Inflammatory macrophage treated with lipopolysaccharide for 1 hour (primary cell): ENCODE measurements at regions not wholly inside any gene's neighbourhood (a gene's known extent, or its start where the extent isn't known, plus 50 kb on each side); places are given as distances from the start of the nearest gene placed in this dataset.

ENCODE experiments used
- DNase-seq, 2 donors: peaks; one replicate each; pipeline ENCODE4 v3.0.0-alpha.2; 2020 to 2022

DNA sequence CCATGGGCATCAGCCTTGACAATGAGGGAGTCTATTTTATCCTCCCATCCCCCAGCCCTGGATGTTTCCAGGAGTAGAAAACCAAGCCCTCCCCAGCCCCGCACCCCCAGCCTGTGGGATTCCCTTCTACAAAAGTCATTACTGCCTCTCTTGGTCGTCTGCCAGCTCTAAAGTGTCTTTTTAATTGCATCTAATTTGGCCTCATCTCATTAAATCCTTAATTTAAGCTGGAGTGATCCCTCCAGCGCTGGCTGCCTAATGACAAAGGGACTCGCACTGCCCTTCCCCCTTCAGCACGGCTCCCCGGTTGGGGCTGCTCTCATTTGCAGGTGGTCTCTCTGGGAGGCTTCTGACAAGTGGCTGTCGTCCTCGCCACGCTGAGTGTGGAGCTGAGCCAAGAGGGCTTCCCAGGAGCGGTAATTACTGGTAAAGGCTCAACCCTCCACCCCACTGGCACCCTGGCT, 107.9 kb upstream of the ALDH1B1 start:
- no peak for DNase-seq

DNA sequence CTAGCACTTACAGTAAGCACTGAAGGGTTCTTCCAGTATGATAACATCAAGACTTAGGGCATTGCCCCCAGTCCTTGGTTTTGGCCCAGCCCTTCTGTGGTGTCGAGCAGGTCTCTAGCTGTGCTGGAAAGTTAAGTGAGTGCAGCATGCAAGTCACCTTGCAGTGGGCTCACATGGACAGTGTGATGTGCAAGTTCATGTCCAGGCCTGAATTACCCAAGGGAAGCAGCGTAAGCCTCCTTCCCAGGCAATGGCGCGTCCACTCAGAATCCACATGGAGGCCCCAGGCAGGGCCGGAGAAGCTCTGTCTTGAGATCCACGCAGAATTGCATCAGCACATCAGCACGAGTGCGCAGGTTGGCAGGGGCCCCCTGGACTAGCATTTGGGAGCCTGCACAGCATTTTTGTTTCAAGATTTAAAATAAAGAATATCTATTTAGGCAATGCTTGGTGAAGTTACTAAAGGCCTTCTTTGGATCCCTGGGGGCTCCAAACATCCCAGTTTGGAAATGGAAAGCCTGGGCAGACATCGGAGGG, 108.4 kb upstream of the ALDH1B1 start:
- DNase-seq: no peak

DNA sequence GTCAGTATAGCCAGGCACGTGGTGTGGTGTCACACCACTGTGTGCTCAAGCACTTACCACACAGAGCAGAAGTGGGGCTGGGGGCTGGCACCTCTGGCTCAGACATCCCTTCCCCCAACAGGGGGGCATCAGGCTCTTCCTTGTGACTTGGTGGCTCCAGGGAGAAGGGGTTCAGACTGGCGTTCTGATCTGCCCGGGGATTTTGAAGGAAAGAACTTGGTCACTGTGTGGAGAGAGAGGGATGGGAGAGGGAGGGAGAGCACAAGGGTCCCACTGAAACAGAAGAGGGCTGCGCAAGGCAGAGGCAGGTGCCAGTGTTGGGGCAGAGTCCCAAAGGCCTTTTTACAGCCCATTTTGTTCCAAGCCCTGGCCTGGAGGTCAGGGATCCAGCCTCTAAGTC, 109.7 kb upstream of the ALDH1B1 start:
- no peak for DNase-seq

DNA sequence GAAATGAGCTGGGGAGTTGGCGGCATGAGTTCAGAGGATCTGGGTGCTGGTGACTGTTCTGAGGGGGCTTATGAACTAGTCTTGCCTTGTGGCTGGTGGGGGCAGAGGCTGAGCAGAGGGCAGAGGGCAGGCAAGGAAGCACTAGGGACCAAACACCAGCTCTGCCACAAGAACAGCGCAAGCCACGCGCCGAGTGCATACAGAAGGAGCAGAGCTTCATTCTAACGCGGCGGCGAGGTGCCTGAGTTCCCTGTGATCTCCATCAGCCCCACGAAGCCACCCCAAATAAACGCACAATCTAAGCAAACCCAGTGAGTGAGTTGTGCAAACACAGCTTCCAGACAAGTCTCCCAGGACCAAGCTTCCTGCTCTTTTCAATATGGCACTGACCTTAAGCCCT, 110.6 kb upstream of the ALDH1B1 start:
- DNase-seq: no peak

- no peak for DNase-seq
Measured at GRCh38 chr9:38281196-38281595, 111.3 kb upstream of the ALDH1B1 start.

- no peak for DNase-seq
Measured at GRCh38 chr9:38280251-38280800, 112.2 kb upstream of the ALDH1B1 start.

DNA sequence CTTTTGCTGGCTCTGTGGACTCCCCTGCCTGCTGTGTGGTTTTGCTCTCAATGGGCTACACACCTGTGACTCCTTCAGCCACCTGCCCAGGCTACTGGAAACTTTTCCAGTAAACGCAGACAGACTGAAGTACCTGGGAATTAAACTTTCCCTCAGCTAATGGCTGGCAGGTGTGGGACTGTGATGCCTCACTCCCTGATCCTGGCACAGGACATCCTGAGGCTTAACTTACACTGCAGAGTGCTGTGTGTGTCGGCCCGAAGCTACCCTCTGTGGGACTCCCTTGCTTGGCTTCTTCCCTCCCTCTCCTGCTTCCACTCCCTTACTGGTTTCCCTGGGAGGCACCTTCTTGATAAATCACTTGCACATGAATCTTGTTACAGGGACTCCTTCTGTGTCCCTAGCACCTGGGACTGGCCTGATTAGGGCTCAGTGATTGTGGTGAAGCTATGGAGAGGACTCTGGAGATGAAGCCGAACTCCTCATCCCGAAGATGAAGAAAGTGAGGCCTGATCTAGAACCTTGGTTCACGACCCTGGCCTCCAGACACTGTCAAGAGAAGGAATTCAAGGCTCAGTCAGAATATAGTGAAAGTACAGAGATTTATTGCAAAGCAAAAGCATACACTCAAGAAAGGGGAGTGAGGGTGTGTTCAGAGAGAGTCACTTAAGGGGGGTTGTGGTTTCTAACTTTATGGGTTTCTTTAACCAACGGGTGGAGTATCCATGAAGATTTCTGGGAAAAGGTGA, 113.4 kb upstream of the ALDH1B1 start:
- no peak for DNase-seq

GRCh38 chr9:38278457-38278856, 114.0 kb upstream of the ALDH1B1 start:
- no peak for DNase-seq

GRCh38 chr9:38277601-38278200, 114.8 kb upstream of the ALDH1B1 start:
- DNase-seq: no peak

DNA sequence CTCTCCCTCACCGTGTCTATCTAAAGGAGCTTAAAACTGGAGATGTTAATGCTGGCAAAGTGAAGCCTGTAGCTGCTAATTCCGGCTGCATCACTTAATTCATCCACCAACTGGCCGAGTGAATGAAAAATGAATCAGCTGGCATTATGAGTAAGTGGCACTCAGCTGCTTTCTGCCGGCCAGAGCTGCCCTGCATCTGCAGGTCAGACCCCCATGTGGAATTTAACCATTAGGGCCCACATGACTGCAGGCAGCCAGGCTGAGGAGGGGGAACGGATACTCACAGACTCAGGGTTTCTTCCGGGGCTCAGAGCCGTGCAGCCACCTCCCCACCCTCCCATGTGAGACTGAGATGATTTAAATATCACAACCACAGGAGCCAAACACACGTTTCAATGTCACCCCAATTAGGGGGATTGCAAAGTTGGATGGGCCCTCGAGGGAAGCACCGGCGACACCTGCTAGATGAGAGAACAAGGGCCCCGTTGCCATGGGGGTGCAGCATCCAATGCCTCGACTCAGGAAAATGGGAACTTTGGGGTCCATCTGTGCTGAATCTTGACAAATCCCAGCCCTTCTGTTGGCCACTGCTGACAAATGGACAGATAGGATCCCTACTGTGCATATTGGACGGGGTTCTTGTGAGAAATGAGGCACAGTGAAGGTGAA, 115.6 kb upstream of the ALDH1B1 start:
- DNase-seq: no peak

GRCh38 chr9:38274800-38275199, 117.7 kb upstream of the ALDH1B1 start:
- DNase-seq: no peak

- no peak for DNase-seq
Measured at GRCh38 chr9:38272710-38273109, 119.8 kb upstream of the ALDH1B1 start.

DNA sequence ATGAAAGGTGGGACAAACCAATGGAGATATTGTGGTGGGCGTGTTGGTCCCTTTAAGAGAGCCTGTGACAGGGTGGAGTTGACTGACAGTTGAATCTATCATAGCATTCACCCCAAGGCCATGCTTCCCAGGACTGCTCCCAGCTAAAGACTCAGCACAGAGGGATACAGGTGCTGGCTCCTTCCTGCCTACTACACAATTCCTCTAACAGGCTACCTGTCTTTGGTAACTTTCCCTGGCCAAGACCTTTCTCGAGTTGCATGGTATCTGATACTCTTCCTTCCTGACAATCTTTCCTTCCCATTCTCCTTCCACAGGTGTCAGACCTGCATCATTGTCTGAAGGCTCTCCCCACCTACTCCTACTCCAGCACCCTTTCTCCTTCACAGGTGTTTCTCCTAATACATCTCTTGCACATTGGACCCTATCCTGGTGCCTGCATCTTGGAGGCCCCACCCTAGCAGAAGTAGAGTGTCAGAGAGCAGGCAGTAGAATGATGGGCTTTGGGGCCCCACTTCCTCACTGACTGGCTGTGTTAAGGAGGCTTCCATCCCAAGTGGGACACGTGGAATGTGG, 120.7 kb upstream of the ALDH1B1 start:
- no peak for DNase-seq

DNA sequence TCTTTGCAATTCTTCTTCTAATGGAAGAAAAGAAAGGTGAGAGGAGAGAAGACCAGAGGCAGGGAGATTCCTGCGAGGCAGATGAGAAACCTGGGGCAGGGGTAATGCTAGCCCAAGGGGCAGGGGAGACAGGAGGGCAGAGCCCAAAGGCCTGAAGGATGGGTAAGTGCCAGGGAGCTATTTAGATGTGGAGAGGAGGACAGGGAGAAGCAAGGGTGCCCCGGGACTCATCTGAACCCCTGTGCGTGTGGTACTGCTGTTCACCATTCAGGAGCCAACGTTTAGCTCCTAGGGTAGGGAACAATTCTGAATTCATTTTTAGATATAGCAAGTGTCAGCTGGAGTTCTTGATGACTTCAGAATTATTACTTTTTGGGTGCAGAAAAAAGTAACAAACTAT, 122.7 kb upstream of the ALDH1B1 start:
- DNase-seq: no peak

- DNase-seq: peak; percentile 27 to 41
Measured at GRCh38 chr9:38263532-38263931, 129.0 kb upstream of the ALDH1B1 start.

DNA sequence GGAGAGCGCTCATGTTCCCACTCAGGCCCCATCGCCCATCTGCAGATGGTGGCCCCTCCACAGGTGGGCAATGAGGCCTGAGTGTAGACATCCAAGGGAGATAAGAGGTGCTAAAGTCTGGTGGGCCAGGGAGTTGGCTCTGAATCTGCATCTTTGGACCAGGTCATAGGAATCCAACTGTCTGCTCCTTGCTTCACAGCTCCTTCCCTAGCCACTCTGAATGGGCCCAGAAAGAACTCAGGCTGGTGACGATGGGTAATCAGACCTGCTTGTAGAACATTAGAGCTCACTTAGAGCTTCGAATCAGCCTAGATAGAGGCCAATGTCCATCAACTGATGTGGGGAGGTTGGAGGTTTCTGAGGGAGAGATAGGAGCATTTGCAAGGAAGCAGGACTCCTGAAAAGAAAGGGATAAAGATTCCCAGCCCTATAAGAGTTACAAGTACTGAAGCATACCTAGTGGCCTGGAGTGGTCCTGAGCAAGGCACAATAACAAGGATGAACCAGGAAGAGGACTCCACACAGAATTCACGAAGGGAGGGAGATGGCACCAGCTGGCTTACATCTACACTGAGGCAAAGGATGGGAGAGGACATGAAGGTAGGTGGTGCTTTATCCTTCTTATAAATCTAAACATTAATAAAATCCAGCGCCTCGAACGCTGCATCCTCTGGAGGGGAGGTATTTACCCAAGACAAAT, 132.8 kb upstream of the ALDH1B1 start:
- no peak for DNase-seq

DNA sequence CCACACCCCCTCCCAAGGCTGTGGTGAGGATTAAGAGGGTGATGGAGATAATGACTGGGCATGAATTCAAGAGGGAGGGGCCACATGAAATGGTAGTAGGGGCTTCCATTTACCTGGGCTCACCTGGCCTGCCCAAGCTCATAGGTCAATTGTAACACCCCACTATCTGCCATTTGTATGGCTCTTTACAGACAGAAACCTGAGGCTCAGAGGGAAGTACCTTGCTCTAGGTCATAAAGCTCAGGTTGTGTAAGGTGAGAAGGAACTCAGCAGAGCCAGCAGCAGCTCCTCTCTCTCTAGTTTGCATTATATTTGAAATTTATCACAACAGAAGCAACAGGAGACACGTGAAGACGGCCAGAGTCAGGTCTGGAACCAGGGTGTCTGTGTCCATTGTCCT, 133.4 kb upstream of the ALDH1B1 start:
- DNase-seq: no peak

GRCh38 chr9:38257626-38258215, 134.8 kb upstream of the ALDH1B1 start:
- DNase-seq: no peak

DNA sequence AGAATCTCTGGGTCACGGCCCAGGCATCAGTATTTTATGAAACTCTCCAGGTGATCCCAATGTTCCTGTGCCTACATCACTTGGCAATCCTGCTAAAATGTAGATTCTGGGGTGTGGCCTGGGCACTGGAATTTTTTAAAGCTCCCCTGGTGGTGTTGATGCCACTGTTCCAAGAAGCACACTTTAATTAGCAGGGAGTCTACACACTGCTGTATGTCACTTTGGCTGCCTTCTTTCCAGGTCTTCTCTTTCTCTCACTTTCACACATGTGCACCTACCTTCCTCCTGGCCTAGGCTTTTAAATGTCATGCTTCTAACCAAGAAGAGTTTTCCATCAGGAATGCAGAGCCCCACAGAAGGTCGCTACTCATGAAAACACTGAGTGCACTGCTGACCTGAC, 136.0 kb upstream of the ALDH1B1 start:
- DNase-seq: no peak

DNA sequence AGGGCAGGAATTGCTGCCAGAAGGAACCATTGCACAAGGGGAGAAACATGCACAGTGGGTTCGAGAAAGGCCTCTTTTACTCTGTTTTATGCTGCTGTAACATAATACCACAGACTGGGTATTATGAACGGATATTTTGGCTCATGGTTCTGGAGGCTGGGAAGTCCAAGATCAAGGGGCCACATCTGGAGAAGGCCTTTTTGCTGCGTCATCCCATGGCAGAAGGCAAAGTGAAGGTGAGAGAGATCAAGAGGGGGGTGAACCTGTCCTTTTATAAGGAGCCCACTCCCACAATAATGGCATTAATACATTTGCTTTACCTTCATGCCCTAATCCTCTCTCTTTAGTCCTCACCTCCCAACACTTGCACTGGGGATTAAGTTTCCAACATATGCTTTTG, 136.9 kb upstream of the ALDH1B1 start:
- DNase-seq: no peak

GRCh38 chr9:38254756-38255155, 137.7 kb upstream of the ALDH1B1 start:
- no peak for DNase-seq

DNA sequence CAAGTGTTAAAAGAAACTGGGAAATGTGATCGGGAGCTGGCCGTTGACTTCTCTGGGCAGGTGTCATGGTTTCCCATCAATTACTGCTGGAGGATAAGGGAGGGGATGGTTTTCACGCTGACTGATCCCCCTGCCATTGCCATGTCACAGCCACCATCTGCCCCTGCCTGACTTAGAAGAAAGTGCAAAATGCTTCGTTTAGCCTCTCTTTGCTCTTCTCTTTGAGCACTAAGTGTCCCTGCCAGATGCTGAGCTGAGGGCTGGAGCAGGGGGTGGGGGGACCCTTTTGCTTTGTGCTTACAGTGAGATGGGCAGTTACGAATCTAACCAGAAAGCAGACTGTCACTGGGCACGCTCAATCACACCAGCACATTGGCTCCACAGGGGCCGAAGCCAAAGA, 138.4 kb upstream of the ALDH1B1 start:
- no peak for DNase-seq
